OCI-LY7 (cell line): ENCODE measurements at regions not wholly inside any gene's neighbourhood (a gene's known extent, or its start where the extent isn't known, plus 50 kb on each side); places are given as distances from the start of the nearest gene placed in this dataset.

ENCODE experiments used
- BruUV-seq: library from RNA; stranded (reverse); fragments of 400-500 nt; replicated peaks from 2 replicates; lab custom pipeline; 2021; lab: Mats Ljungman, UMichigan
- CTCF ChIA-PET: fragments of 300-600 bp; sonication (Branson Sonifier 250); formaldehyde crosslinking; loops from one replicate; lab custom pipeline; 2022; ENCODE audit warnings: antibody characterized with exemption; ENCODE audit not compliant: unreplicated experiment; lab: Charles Lee
- POLR2A ChIA-PET: fragments of 300-600 bp; sonication (Branson Sonifier 250); formaldehyde crosslinking; loops from one replicate; lab custom pipeline; 2022; ENCODE audit warnings: antibody characterized with exemption; lab: Charles Lee
- DNase-seq: peaks from one replicate; pipeline ENCODE4 v3.0.0-alpha.2; 2015; ENCODE audit warnings: low spot score
- H2AFZ ChIP-seq: fragments of 200-600 bp; sonication (generic), shearing (Covaris generic); 2 replicates; pipeline ENCODE4 v1.6.1; 2014; ENCODE audit warnings: mild to moderate bottlenecking, antibody characterized with exemption, low read length, moderate library complexity
- H3K27ac ChIP-seq: fragments of 200-600 bp; sonication (generic); 2 replicates; pipeline ENCODE4 v1.5.1; 2014; ENCODE audit warnings: mixed run types, low read depth, mild to moderate bottlenecking, moderate library complexity, low read length, inconsistent platforms; ENCODE audit not compliant: poor library complexity, severe bottlenecking
- H3K36me3 ChIP-seq: fragments of 200-600 bp; sonication (generic); 2 replicates; pipeline ENCODE4 v1.6.1; 2014; ENCODE audit warnings: mild to moderate bottlenecking, antibody characterized with exemption, low read length, moderate library complexity, mixed read lengths; ENCODE audit not compliant: insufficient read depth
- H3K4me1 ChIP-seq: fragments of 200-600 bp; sonication (generic); 2 replicates; pipeline ENCODE4 v1.5.1; 2014; ENCODE audit warnings: mild to moderate bottlenecking, low read length; ENCODE audit not compliant: insufficient read depth, poor library complexity, severe bottlenecking
- H3K4me2 ChIP-seq: fragments of 200-600 bp; sonication (generic); 2 replicates; pipeline ENCODE4 v1.6.1; 2014; ENCODE audit warnings: mild to moderate bottlenecking, low read length
- H3K4me3 ChIP-seq: fragments of 200-600 bp; sonication (generic); 2 replicates; pipeline ENCODE4 v1.5.1; 2014; ENCODE audit warnings: mild to moderate bottlenecking, low read depth, low read length; ENCODE audit not compliant: poor library complexity, severe bottlenecking
- H3K79me2 ChIP-seq: fragments of 200-600 bp; sonication (generic); 2 replicates; pipeline ENCODE4 v1.6.1; 2016; ENCODE audit warnings: low read depth, mild to moderate bottlenecking, low read length, moderate library complexity, mixed read lengths; ENCODE audit not compliant: insufficient read depth
- H3K9me2 ChIP-seq: fragments of 200-600 bp; sonication (generic); 2 replicates; pipeline ENCODE4 v1.6.1; 2016; ENCODE audit warnings: mild to moderate bottlenecking, low read length, mixed read lengths; ENCODE audit not compliant: insufficient read depth
- H3K9me3 ChIP-seq: fragments of 200-600 bp; sonication (generic); 2 replicates; pipeline ENCODE4 v1.6.1; 2014; ENCODE audit warnings: mild to moderate bottlenecking, mixed run types, low read length, mixed read lengths
- H4K20me1 ChIP-seq: fragments of 200-600 bp; sonication (generic); 2 replicates; pipeline ENCODE4 v1.6.1; 2014; ENCODE audit warnings: mild to moderate bottlenecking, antibody characterized with exemption, low read length, moderate library complexity, mixed read lengths; ENCODE audit not compliant: insufficient read depth
- EZH2phosphoT487 ChIP-seq: fragments of 200-600 bp; sonication (generic); IDR thresholded peaks from 2 replicates; pipeline ENCODE4 v1.6.1; 2018; ENCODE audit warnings: low read depth, borderline replicate concordance, mild to moderate bottlenecking, mixed run types, antibody characterized with exemption, low read length, moderate library complexity, mixed read lengths
- intact Hi-C: fragments of 100-400 bp; cut with micrococcal nuclease; formaldehyde crosslinking; loops from one replicate; pipeline ENCODE4 v1.10.0; 2022; ENCODE audit not compliant: unreplicated experiment
- TF ChIP-seq, protein P1 (sequence below): fragments of 200-600 bp; sonication (generic); conservative IDR thresholded peaks from 2 replicates; pipeline ENCODE4 v1.5.1; 2014; ENCODE audit warnings: mild to moderate bottlenecking, antibody characterized with exemption, low read length, moderate library complexity, mixed read lengths

DNA sequence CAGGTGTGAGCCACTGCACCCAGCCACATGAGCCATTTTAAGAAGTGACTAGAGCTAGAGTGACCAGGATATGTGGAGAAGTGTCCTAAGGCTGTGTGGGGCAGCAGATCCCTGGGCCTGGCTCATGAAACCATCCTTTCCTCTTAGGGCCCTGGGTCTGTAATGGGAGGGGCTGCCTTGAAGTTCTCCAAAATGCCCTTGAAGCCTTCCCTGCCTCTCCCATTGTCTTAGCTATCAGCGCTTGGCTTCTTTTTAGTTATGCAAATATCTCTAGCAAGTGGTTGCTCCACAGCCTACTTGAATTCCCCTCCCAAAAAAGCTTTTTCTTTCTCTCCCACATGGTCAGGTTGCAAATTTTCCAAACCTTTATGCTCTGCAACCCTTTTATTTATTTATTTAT, 112.4 kb upstream of the SPATA16 start:
- CTCF ChIA-PET, result no interaction called here
- no TSS peak for BruUV-seq

DNA sequence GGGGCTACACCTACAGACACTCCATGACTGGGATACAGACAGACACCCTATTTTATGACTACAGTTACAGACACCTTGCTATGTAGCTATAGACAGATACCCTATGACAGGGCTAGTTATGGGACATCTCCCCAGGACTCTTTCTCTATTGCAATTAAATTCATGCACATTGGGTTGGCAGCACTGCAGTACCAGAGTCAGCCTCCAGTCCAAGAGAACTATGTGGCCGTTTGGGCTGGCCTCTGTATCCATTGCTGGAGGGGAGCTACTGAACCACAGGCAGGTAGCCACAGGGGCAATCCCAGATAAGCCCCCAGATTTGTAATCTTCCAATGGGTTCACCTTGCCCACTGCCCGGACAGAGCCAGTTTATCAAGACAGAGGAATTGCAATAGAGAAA, 108.4 kb upstream of the SPATA16 start:
- no peaks in the 10 kb centered on the region for H3K36me3 ChIP-seq
- H3K4me2 ChIP-seq, result no peak overlapping the region
- H4K20me1 ChIP-seq, result no peaks in the 10 kb centered on the region
- no peak for DNase-seq
- no peaks in the 10 kb centered on the region for H3K9me3 ChIP-seq
- ChIA-PET POLR2A (no interaction called here), CTCF (no interaction called here)
- no peak overlapping the region for H2AFZ ChIP-seq
- intact Hi-C loops, result no loop called here
- no peaks in the 10 kb centered on the region for H3K4me1 ChIP-seq
- H3K27ac ChIP-seq, result no peak overlapping the region
- no peaks in the 10 kb centered on the region for H3K79me2 ChIP-seq
- no TSS peak for BruUV-seq
- H3K9me2 ChIP-seq, result no peaks in the 10 kb centered on the region
- H3K4me3 ChIP-seq, result no peak overlapping the region
- TF ChIP-seq, protein P1, sequence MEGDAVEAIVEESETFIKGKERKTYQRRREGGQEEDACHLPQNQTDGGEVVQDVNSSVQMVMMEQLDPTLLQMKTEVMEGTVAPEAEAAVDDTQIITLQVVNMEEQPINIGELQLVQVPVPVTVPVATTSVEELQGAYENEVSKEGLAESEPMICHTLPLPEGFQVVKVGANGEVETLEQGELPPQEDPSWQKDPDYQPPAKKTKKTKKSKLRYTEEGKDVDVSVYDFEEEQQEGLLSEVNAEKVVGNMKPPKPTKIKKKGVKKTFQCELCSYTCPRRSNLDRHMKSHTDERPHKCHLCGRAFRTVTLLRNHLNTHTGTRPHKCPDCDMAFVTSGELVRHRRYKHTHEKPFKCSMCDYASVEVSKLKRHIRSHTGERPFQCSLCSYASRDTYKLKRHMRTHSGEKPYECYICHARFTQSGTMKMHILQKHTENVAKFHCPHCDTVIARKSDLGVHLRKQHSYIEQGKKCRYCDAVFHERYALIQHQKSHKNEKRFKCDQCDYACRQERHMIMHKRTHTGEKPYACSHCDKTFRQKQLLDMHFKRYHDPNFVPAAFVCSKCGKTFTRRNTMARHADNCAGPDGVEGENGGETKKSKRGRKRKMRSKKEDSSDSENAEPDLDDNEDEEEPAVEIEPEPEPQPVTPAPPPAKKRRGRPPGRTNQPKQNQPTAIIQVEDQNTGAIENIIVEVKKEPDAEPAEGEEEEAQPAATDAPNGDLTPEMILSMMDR, result no peak
- TF ChIP-seq EZH2phosphoT487, result no peak

More for the DNA sequence above, 112.4 kb upstream of the SPATA16 start:
- TF ChIP-seq EZH2phosphoT487, result no peak
- TF ChIP-seq, protein P1, result no peak
- H3K9me3 ChIP-seq, result no peaks in the 10 kb centered on the region
- no peaks in the 10 kb centered on the region for H3K9me2 ChIP-seq
- no peak for DNase-seq
- POLR2A ChIA-PET, result no interaction called here
- H3K79me2 ChIP-seq, result no peaks in the 10 kb centered on the region
- no peak overlapping the region for H2AFZ ChIP-seq
- H3K36me3 ChIP-seq, result no peaks in the 10 kb centered on the region
- no peak overlapping the region for H3K4me2 ChIP-seq
- H3K27ac ChIP-seq, result no peak overlapping the region
- no peaks in the 10 kb centered on the region for H4K20me1 ChIP-seq
- H3K4me1 ChIP-seq, result no peaks in the 10 kb centered on the region
- H3K4me3 ChIP-seq, result no peak overlapping the region
- intact Hi-C loops, result no loop called here

DNA sequence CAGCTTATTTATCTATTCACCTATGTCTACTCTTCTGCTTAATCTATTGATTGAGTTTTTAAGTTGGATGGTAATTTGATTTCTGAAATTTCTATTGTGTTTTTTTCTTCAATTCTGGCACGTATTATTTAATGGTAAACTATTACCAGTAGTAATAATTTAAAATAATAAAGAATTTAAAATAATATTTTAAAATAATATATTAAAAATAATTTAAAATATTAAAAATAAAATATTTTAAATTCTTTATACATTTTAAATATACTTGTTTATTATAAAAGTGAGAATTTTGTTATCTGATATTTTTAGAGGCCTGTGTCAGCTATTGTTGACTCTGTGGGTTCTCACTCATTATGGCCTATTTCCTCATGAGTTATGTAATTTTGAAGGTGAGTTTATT, 100.7 kb upstream of the SPATA16 start:
- H3K9me3 ChIP-seq, result no peaks in the 10 kb centered on the region
- no peak for TF ChIP-seq EZH2phosphoT487
- TF ChIP-seq, protein P1, result no peak
- intact Hi-C loops, result no loop called here
- no peaks in the 10 kb centered on the region for H4K20me1 ChIP-seq
- no TSS peak for BruUV-seq
- H3K9me2 ChIP-seq, result no peaks in the 10 kb centered on the region
- H3K4me2 ChIP-seq, result no peak overlapping the region
- H3K27ac ChIP-seq, result no peak overlapping the region
- H3K79me2 ChIP-seq, result no peaks in the 10 kb centered on the region
- DNase-seq, result no peak
- no peak overlapping the region for H2AFZ ChIP-seq
- H3K36me3 ChIP-seq, result no peaks in the 10 kb centered on the region
- ChIA-PET POLR2A (no interaction called here), CTCF (no interaction called here)
- H3K4me3 ChIP-seq, result no peak overlapping the region
- H3K4me1 ChIP-seq, result no peaks in the 10 kb centered on the region
